Fibroblast of skin of scalp (primary cell): ENCODE measurements at regions not wholly inside any gene's neighbourhood (a gene's known extent, or its start where the extent isn't known, plus 50 kb on each side); places are given as distances from the start of the nearest gene placed in this dataset.

Experiments used
- DNase-seq: peaks from one replicate; pipeline ENCODE4 v3.0.0-alpha.2; 2013

DNA sequence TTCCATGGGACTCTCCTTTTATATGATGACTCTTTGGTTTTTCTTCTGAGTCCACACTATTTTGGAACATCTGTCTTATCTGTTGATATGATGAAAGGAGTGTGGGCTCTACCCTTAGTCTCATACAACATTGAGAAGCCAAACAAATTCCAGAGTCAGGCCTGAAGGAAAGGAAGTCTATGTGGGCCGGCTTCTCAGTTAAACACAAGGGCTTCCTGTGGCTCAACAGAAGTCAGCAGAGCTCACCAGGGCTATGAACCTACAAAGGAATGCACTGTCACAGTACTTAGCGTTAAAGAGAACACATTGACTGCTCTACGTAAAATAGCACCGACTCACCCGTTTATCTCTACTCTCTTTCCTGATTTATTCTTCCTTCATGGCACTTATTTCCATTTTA is 641.0 kb upstream of the FRG1 start:
- no peak for DNase-seq

- no peak for DNase-seq
These were observed 639.0 kb upstream of the FRG1 start for GRCh38 chr4:189301692-189302091.

- no peak for DNase-seq
These were observed 638.0 kb upstream of the FRG1 start for GRCh38 chr4:189302719-189303118.

- peak; percentile 1 for DNase-seq
These were observed 636.5 kb upstream of the FRG1 start for GRCh38 chr4:189304167-189304566.

- peak; percentile 10 for DNase-seq
These were observed 635.9 kb upstream of the FRG1 start for GRCh38 chr4:189304809-189305208.

DNA sequence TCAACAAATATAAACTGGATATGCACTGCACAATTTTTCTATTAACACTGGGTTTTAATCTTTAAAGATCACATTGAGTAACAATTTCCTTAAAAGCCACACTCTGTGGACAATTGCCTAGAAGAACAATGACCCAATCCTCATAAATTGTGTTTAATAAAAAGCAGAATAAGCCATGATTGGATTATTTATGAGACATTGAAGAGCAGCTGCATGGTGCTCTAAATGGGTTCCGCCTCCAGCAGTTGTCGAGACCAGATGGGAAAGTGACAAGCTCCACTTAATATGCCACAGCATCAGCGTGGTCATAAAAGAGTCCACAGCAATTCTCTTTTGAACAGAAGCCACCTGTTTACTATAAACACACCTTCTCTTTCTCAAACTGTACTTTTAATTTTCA is 635.2 kb upstream of the FRG1 start:
- no peak for DNase-seq

GRCh38 chr4:189311251-189311650 is 629.4 kb upstream of the FRG1 start:
- no peak for DNase-seq

- no peak for DNase-seq
These were observed 627.6 kb upstream of the FRG1 start for GRCh38 chr4:189313064-189313463.

- no peak for DNase-seq
These were observed 626.7 kb upstream of the FRG1 start for GRCh38 chr4:189313861-189314513.

GRCh38 chr4:189322426-189322825 is 618.2 kb upstream of the FRG1 start:
- no peak for DNase-seq

GRCh38 chr4:189341881-189342280 is 598.8 kb upstream of the FRG1 start:
- no peak for DNase-seq

DNA sequence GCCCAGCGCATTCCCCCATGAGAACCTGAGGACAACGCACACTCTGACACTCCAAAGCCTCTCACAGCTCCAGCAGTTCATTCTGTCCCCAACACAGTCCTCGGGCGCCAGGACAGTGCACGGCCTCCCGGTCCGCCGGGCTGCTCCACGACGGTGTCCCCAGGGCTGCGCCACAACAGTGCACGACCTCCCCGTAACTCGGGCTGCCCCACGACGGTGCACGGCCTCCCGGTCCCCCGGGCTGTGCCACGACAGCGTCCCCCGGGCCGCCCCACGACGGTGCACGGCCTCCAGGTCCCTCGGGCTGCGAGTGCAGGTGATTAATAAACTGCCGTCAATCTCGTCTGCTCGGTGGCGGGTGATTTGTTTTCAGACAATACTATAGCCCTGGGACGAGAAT is 585.1 kb upstream of the FRG1 start:
- DNase-seq: no peak

GRCh38 chr4:189362364-189362763 is 578.3 kb upstream of the FRG1 start:
- DNase-seq: no peak

GRCh38 chr4:189364032-189364449 is 576.6 kb upstream of the FRG1 start:
- no peak for DNase-seq

GRCh38 chr4:189365451-189365850 is 575.2 kb upstream of the FRG1 start:
- no peak for DNase-seq

GRCh38 chr4:189367832-189368231 is 572.8 kb upstream of the FRG1 start:
- no peak for DNase-seq

DNA sequence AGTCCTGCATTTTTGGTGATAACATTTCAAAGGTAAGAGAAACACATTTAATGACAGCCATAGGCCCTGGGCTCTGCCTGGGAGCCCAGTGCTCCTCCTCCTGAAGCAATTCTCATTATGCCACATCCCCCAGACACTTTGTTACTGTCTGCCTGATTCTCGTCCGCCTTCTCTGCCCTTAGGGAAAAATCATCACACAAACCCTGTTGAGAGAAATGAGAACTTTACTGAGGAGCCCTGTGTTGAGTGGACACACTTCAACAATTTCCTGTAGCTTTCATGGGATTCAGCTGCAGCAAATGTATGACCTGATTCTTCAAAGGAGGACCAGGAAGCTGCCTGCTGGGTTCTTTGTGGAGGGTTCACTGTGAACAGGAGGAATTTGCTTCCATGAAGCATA is 566.5 kb upstream of the FRG1 start:
- DNase-seq: no peak

DNA sequence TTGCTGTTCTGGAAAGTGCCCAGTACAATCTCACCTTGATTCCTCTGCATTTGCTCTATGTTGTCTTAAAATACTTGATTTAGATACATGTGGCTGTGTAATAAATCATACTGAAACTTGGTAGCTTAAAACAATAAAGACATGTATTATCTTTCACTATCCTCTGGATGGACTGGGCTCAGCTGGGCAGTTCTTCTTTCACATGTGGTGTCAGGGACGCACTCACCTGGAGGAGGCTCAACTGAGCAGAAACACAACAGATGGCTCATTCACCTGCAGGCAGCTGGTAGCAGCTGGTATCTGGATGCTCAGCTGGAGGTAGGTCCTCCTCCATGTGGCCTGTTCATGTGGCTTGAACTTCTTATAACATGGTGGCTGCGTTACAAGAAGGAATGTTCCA is 563.8 kb upstream of the FRG1 start:
- no peak for DNase-seq

DNA sequence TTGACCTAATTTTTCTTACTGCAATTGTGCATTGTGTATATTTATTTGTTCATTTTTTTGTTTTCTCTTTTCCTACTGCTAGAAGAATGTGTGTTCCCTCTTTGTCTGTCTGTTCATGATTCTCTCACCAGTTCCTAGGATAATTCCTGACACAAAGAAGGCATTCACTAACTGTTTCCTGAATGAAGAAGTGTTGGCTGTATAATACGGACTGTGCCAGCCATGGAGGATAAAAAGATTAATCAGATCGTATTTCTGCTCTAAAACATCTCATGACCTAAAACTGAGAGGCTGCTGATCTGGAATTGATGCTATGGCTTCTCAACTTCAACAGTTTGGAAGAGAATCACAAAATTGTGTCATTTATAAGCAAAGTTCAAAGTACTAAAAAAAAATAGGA is 563.1 kb upstream of the FRG1 start:
- DNase-seq: no peak

DNA sequence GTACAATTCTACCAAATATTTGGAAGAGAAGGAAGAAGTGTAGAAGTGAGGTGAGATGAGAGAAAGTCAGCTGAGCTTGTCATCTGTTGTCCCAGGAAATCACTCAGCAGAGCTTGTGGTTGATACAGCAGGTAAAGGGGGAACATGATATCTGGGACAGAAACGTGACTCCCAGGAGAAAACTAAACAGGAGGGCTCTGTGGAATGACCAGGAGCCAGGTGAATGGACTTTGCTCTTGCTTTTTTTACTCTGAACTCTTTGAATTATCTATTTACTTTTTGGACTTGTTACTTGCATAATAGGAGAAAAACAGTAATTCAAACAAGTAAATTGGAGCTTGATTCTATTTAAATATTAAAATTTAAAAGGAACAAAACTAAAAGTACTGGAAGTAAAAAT is 555.6 kb upstream of the FRG1 start:
- DNase-seq: no peak

DNA sequence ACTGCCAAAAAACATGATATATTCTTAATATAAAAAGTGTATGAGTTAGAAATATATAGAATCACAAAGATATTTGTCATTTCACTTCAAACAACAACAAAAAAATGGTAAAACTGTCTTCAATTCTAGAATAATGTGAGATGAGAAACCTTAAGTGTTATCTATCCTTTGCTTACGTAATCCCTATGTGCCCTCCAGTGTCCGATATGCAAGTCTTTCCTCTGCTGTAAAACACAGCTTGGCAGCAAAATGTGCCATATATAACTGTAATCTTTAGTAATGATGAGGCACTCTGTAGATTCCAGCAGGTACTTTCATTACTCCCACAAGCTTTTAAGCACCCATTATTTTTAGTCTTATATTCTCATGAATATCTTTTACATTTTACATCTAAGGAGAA is 555.1 kb upstream of the FRG1 start:
- no peak for DNase-seq

DNA sequence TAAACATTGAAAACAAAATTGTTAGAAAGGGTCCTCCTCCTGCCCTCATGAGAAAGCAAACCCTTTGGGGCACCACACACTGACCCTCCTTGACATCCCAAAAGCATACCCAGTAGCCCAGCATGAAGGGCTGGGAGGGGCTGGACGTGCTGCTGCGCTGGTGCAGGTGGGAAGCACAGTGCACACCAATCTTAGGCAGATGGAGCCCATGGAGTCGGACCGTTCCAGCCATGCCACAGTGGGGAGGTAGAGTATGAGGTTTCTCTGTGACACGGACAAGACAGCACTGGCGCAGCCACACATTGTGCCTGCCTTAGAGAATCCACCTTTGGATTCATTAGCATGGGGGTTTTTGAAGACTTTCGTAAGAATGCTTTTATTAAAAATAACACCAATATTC is 544.2 kb upstream of the FRG1 start:
- DNase-seq: no peak

DNA sequence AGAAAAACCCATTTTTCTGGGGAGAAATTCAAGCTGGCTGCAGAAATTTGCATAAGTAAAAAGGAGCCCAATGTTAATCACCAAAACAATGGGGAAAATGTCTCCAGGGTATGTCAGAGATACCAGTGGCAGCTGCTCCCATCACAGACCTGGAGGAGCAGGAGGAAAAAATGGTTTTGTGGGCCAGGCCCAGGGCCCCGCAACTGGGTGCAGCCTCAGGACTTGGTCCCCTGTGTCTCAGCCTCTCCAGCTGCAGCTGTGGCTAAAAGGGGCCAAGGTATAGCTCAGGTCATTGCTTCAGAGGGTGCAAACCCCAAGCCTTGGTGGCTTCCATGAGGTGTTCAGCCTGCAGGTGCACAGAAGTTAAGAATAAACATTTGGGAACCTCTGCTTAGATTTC is 536.4 kb upstream of the FRG1 start:
- no peak for DNase-seq

GRCh38 chr4:189409158-189409557 is 531.5 kb upstream of the FRG1 start:
- DNase-seq: no peak

DNA sequence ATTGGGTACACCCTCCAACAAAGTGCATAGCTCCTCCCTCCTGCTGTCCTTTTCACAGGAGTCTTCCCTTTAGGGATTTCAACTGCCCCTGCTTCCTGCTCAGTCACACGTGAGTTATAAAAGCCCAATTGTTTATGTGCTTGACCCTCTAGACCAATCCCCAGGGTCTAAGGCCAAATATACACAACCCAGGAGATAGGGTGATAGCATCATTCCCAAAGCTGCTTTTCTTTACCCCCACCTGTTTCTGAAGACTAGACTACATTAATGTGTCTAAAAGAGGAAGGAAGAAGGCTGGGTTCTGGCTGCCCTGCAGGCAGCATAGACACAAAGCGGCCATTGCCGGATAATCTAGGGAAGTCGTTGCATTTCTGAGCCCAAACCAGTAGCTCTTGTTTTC is 526.7 kb upstream of the FRG1 start:
- DNase-seq: no peak
